Skeletal muscle cell (primary cell): ENCODE measurements at regions not wholly inside any gene's neighbourhood (a gene's known extent, or its start where the extent isn't known, plus 50 kb on each side); places are given as distances from the start of the nearest gene placed in this dataset.

Experiments
- DNase-seq: peaks from one replicate; pipeline ENCODE4 v3.0.0-alpha.2; 2010; ENCODE audit warnings: low read depth
- H3K4me3 ChIP-seq: 2 replicates; pipeline ENCODE4 v1.5.1; 2011; ENCODE audit warnings: low read depth, mild to moderate bottlenecking, control low read depth, low read length, moderate library complexity

DNA sequence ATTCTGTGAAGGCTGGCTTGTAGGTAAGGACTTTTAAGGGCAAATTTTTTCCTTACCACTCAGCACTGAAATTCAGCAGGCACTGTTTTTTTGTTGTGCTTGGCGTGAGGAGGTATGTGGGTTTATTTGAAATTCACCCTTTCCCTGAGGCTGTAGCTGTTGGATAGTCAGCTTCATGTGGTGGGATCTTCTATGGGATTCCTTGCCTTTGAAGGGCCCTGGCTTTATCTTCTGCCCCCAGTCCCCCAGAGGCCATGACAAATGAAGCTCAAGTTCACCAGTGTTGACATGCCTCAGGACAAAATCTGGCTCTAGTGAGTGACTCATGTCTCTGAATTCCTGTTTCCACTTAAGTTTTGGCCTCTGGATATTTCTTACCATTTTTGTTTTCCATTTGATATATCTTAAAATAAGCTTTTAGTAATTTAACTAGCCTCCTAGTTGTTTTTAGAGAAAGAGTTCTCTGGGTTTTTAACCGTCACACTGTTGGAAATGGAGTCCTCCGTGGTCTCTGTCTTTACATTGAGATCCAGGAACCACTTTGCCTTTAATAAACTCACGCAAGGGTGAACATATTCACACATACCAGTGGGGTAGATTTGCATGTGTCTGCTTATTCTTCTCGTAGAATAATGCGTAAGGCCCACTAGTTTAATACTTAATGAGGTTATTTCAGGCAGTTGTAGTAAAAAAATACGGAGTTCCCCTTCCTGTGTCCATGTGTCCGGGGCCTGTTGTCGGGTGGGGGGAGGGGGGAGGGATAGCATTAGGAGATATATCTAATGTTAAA is 211.1 kb upstream of the FAM98A start:
- DNase-seq: no peak
- no peak overlapping the region for H3K4me3 ChIP-seq

DNA sequence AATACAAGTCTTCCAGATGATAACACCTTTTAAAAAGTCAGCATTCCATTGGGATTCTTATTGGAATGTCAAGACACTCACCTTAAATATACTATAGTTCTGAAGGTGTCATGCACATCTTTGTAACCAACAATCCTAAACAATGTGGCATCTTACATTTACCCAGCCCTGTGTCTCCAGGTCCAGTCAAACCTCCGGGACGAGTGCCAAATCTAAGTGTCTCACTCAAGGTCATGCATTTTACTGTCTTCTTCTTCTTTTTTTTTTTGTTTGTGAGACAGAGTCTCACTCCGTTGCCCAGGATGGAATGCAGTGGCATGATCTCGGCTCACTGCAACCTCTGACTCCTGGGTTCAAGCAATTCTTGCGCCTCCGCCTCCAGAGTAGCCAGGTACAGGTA is 206.9 kb upstream of the FAM98A start:
- DNase-seq: no peak
- no peak overlapping the region for H3K4me3 ChIP-seq

GRCh38 chr2:33804155-33804554 is 205.1 kb upstream of the FAM98A start:
- DNase-seq: no peak
- no peak overlapping the region for H3K4me3 ChIP-seq

- H3K4me3 ChIP-seq: no peak overlapping the region
- DNase-seq: no peak
Observed at GRCh38 chr2:33796511-33796910, 197.4 kb upstream of the FAM98A start.

DNA sequence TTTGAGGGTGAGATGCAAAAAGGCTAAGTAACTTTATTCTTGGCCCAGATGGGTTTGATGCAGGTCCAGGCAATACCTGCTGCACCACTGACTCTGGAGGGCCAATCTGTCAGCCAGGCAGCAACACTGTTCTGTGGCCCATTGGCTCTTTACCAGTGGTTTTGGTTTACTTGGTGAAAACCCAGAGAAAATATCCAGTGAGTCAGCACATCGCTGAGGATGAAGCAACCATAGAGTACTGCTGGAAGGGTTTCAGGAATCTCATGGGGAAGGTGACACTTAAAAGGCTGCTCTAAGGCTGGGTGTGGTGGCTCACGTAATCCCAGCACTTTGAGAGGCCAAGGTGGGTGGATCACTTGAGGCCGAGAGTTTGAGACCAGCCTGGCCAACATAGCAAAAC is 192.5 kb upstream of the FAM98A start:
- no peak overlapping the region for H3K4me3 ChIP-seq
- DNase-seq: no peak

- DNase-seq: no peak
- no peak overlapping the region for H3K4me3 ChIP-seq
Observed at GRCh38 chr2:33788044-33788443, 188.9 kb upstream of the FAM98A start.

- DNase-seq: no peak
- H3K4me3 ChIP-seq: no peak overlapping the region
Observed at GRCh38 chr2:33786881-33787280, 187.8 kb upstream of the FAM98A start.

- no peak for DNase-seq
- no peak overlapping the region for H3K4me3 ChIP-seq
Observed at GRCh38 chr2:33785201-33786106, 186.4 kb upstream of the FAM98A start.

GRCh38 chr2:33784488-33784887 is 185.4 kb upstream of the FAM98A start:
- no peak for DNase-seq

DNA sequence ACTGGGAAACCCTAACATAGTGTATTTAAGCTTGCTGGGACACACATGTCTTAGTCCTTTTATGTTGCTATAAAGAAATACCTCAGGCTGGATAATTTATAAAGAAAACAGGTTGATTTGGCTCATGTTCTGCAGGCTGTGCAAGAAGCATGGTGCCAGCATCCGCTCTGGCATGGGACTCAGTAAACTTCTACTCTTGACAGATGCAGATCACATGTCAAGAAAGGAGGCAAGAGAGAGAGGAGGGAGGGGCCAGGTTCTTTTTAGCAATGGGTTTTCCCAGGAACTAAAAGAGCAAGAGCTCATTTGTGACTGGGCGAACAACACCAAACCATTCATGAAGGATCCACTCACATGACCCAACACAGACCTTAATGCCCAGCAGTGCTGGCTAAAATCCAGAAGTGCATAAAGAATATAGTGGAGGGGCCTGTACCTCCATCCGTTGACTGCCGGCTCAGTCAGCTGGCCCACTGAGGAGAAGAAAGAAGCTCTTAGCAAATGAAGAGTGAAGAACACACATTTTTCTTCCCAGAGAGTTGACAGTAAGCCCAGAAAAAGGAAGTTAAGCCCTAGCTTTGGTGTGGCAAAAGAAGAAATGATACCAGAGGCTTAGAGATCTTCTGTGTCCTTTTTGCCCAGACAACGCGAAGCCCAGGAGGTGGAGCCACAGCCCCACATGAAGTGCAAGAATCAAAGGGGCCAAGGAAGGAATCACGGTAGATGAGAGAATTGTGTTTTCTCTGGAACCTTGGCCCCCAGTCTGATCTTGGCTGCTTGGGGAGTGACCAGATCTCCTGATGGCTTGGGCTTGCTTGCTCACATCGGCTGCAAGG is 183.5 kb upstream of the FAM98A start:
- no peak overlapping the region for H3K4me3 ChIP-seq
- no peak for DNase-seq

More at GRCh38 chr2:33784488-33784887, 185.4 kb upstream of the FAM98A start:
- H3K4me3 ChIP-seq: no peak overlapping the region

DNA sequence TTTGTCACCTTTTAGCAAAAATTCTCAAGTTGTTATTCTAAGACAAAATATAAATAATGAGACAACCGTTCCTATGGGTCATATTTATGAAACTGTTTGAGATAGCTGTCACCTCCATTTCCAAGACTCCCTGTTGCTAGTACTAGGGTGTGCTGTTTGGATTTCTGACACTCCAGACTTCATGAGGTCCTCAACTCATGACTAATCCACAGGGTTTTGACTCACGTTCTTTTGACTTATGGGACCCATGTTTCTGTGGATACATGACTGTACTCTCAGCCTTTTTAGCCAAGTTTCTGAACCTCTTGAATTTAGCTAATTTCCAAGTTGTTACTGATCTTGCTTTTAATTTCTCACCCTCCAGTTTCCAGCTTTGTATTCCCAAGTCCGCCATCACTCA is 178.7 kb upstream of the FAM98A start:
- H3K4me3 ChIP-seq: no peak overlapping the region
- DNase-seq: no peak

GRCh38 chr2:33775306-33775705 is 176.2 kb upstream of the FAM98A start:
- H3K4me3 ChIP-seq: no peak overlapping the region
- no peak for DNase-seq

GRCh38 chr2:33770023-33770422 is 170.9 kb upstream of the FAM98A start:
- no peak for DNase-seq
- H3K4me3 ChIP-seq: no peak overlapping the region

GRCh38 chr2:33766175-33766574 is 167.1 kb upstream of the FAM98A start:
- DNase-seq: no peak

DNA sequence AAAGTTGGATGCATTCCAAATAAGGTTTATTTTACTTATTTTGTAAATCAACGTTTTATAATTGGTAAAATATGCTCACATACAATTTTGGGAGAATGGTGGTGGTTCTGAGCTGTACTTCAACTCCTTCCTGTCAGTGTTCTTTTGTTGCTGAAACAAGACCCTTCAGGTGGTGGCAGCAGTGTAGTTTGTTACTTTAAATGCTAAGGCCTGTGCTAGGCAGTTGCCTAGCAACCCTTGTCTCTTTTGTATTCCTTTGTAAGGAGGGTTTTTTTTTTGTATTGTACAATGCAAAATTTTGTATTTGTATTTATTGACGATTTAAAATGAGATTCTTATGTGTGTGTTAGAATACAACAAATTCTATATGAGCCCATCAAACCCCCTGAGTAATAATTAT is 166.0 kb upstream of the FAM98A start:
- DNase-seq: no peak
- no peak overlapping the region for H3K4me3 ChIP-seq

More at GRCh38 chr2:33766175-33766574, 167.1 kb upstream of the FAM98A start:
- H3K4me3 ChIP-seq: no peak overlapping the region

- no peak for DNase-seq
- no peak overlapping the region for H3K4me3 ChIP-seq
Observed at GRCh38 chr2:33764551-33764950, 165.5 kb upstream of the FAM98A start.

- H3K4me3 ChIP-seq: no peak overlapping the region
- no peak for DNase-seq
Observed at GRCh38 chr2:33763671-33764310, 164.7 kb upstream of the FAM98A start.

DNA sequence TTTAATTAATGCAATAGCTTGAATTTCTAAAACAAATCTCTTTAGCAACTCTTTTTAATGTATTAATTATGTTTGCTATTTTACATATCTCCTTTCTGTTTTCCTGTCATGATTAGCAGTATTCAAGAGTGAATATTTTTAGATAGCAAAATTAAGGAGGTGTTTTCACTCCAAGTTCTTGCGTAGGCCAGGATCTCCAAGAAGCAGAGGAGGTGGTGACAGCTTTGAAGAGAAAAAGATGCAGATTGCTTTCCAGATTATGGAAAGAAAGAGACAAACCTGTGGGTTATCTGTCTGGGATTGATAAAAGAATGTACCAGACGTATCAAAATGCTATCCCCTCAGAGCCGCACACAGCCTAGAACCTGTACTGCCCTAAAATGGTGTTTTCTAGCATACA is 163.5 kb upstream of the FAM98A start:
- DNase-seq: no peak
- no peak overlapping the region for H3K4me3 ChIP-seq

DNA sequence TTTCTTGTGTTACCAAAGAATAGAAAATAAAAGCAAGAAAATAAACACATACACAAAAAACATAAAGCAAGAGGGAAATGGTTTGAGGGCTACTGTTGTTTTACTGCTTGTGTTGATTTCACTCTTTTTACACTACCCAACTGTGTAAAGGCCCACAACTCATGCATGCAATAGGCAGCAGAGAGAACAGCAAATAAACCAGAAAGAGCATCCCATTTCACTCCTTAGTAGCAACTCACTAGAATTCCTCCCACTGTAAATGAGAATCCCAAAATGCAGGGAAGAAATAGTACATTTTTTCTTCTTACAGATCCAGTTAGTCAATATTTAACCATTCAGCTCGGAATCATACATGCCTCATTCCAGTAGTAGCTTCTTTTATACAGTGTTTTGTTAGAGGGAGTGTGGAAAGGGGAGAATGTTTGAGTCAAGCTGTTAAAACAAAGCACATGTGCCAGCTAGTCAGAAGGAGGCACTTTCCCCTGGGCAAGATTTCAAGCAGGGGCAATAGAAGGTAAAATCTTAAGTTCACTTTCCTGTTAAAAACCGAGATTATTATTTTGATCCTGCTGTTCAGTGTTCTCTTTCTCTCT is 147.2 kb upstream of the FAM98A start:
- no peak overlapping the region for H3K4me3 ChIP-seq
- DNase-seq: no peak
